Peyer's patch (tissue), 4 donors: ENCODE measurements at regions not wholly inside any gene's neighbourhood (a gene's known extent, or its start where the extent isn't known, plus 50 kb on each side); places are given as distances from the start of the nearest gene placed in this dataset.

Experiments used
- DNase-seq, 3 donors: peaks; one replicate each; pipeline ENCODE4 v3.0.0-alpha.2; 2017 to 2019
- H3K27ac ChIP-seq, 4 donors: fragments of 200-600 bp; sonication (generic); one replicate each; pipeline ENCODE4 v1.5.1; 2016 to 2019
- H3K27me3 ChIP-seq, 2 donors: fragments of 200-600 bp; sonication (generic); one replicate each; pipeline ENCODE4 v1.5.1; 2019
- H3K36me3 ChIP-seq, 3 donors: fragments of 200-600 bp; sonication (generic); one replicate each; pipeline ENCODE4 v1.5.1; 2016 to 2019
- H3K4me1 ChIP-seq, 4 donors: fragments of 200-600 bp; sonication (generic); one replicate each; pipeline ENCODE4 v1.5.1; 2016 to 2019
- H3K4me3 ChIP-seq, 4 donors: fragments of 200-600 bp; sonication (generic); 1 replicate in 3 of 4; 2 replicates in 1 of 4; pipeline ENCODE4 v1.5.1; 2016 to 2019; ENCODE audit warnings: mild to moderate bottlenecking in 1 of 4
- H3K9me3 ChIP-seq, 4 donors: fragments of 200-600 bp; sonication (generic); one replicate each; pipeline ENCODE4 v1.5.1; 2016 to 2019; ENCODE audit warnings: mild to moderate bottlenecking in 1 of 4
- POLR2A ChIP-seq, 2 donors: fragments of 450-650 bp; IDR thresholded peaks; one replicate each; pipeline ENCODE4 v1.5.1; 2017; ENCODE audit warnings: antibody characterized with exemption in 2 of 2, mild to moderate bottlenecking in 2 of 2, moderate library complexity in 2 of 2
- TF ChIP-seq, protein P1 (sequence below), 6 experiments: fragments of 450-650 bp in 4 of 6; fragments of 200-600 bp in 2 of 6; sonication (generic) in 1 of 6; IDR thresholded peaks; one replicate each; pipeline ENCODE4 v1.5.1; 2017 to 2019; ENCODE audit warnings: antibody characterized with exemption in 6 of 6, mild to moderate bottlenecking in 3 of 6, moderate library complexity in 1 of 6

DNA sequence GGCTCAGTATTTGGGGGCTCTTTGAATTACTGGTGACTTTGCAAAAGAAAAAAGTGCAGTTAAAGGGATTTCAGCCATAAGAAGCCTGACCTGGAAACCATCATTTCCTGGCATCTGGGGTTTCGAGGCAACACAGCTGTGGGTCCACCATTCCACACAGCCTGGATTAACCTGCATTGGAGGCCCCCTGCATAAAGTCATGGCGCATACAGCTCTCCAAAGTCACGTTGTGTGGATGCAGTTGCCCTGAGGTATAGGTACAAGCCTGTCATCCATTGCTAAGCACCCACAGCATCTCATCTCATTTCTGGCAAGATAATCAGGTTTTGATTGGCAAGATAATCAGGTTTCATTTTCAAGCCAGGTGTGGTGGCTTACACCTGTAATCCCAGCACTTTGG lies 54.5 kb upstream of the TAGAP start:
- Histone ChIP-seq H3K4me1 (peaks cover 0 to 20% (median 3%) of the 10 kb centered on the region in 4 donors), H3K36me3 (no peaks in the 10 kb centered on the region), H3K27me3 (no peaks in the 10 kb centered on the region), H3K9me3 (no peaks in the 10 kb centered on the region), H3K4me3 (no peak overlapping the region), H3K27ac (peak overlapping the region in 3 of 4 donors; percentile 66 to 76 (median 73))
- no peak for TF ChIP-seq POLR2A (IDR thresholded peaks at IDR 0.05)
- TF ChIP-seq, protein P1, sequence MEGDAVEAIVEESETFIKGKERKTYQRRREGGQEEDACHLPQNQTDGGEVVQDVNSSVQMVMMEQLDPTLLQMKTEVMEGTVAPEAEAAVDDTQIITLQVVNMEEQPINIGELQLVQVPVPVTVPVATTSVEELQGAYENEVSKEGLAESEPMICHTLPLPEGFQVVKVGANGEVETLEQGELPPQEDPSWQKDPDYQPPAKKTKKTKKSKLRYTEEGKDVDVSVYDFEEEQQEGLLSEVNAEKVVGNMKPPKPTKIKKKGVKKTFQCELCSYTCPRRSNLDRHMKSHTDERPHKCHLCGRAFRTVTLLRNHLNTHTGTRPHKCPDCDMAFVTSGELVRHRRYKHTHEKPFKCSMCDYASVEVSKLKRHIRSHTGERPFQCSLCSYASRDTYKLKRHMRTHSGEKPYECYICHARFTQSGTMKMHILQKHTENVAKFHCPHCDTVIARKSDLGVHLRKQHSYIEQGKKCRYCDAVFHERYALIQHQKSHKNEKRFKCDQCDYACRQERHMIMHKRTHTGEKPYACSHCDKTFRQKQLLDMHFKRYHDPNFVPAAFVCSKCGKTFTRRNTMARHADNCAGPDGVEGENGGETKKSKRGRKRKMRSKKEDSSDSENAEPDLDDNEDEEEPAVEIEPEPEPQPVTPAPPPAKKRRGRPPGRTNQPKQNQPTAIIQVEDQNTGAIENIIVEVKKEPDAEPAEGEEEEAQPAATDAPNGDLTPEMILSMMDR (IDR thresholded peaks at IDR 0.05) = no peak
- no peak for DNase-seq

DNA sequence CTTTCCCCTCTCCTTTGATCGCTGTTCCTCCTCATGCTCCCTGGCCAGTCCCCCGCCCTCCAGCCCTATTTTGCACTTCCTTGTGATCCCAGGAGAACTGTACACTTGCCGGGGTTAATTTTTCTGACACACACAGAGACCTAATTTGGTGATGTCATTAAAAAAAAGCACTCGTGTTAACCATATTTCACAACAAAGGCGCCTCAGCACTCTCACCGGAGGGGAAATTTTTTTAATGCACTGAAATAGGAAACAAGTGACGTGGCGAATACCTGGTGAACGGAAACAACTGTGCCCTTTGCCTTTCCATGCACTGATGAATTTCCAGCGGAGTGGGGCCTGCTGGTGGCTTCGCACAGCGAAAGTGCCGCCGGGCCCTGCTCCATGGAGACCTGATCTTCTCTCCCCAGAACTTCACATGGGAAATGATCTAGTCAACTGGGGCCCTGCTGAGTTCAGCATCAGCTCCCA lies 53.9 kb upstream of the TAGAP start:
- no peaks in the 10 kb centered on the region for H3K9me3 ChIP-seq
- H3K27ac ChIP-seq = peak overlapping the region in 3 of 4 donors; percentile 66 to 76 (median 73)
- peak in 2 of 3 donors; percentile 68 to 79 for DNase-seq
- H3K36me3 ChIP-seq = no peaks in the 10 kb centered on the region
- no peaks in the 10 kb centered on the region for H3K27me3 ChIP-seq
- H3K4me3 ChIP-seq = no peak overlapping the region
- no peak for TF ChIP-seq POLR2A (IDR thresholded peaks at IDR 0.05)
- TF ChIP-seq, protein P1 (IDR thresholded peaks at IDR 0.05) = no peak
- peaks cover 0 to 20% (median 5%) of the 10 kb centered on the region in 4 donors for H3K4me1 ChIP-seq

DNA sequence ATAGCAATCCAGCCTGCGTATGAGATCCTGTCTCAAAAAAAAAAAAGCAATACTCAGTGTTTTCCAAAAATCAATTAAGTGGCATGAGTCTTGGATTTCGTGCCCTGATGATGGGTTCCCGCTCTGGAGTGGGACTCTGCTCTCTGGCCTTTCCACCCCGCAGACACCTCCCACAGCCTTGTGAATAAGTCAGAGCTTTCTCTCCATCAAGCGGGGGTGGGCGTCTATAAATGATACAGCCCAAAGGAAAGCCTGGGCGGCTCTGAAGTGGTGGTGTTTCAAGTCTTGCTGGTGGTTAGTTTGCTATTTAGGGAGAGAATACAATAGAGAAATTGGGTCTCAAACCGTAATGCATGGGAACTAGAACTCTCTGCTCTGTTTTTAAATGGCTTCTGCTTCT lies 52.5 kb upstream of the TAGAP start:
- TF ChIP-seq, protein P1 (IDR thresholded peaks at IDR 0.05) = no peak
- TF ChIP-seq POLR2A (IDR thresholded peaks at IDR 0.05) = no peak

DNA sequence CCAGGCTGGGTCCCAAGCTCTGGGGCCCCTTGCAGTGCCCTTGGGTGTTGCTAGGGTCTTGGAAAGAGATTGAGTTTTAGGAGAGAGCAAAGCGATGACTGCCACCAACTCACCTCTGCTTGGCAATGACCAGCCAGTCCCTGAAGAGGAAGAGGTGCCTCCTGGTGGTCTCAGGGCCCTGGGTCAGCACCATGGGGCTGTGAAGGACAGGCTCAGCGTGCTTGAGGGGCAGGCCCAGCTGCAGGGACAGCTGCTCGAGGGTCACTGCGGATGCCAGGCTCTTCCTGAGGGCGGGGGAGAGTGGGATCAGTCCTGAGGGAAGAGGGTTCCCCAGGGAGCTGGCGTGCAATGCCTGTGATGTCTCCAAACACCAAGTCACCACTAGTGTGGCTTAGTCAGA lies 50.8 kb upstream of the TAGAP start:
- no peak for DNase-seq
- no peaks in the 10 kb centered on the region for H3K36me3 ChIP-seq
- TF ChIP-seq POLR2A (IDR thresholded peaks at IDR 0.05) = no peak
- TF ChIP-seq, protein P1 (IDR thresholded peaks at IDR 0.05) = no peak
- peaks cover 0 to 20% (median 5%) of the 10 kb centered on the region in 4 donors for H3K4me1 ChIP-seq
- H3K27me3 ChIP-seq = no peaks in the 10 kb centered on the region
- peak overlapping the region in 1 of 4 donors; percentile 79 for H3K27ac ChIP-seq
- H3K9me3 ChIP-seq = no peaks in the 10 kb centered on the region
- no peak overlapping the region for H3K4me3 ChIP-seq

More for the DNA sequence above, 52.5 kb upstream of the TAGAP start:
- peaks cover 0 to 20% (median 5%) of the 10 kb centered on the region in 4 donors for H3K4me1 ChIP-seq
- H3K36me3 ChIP-seq = no peaks in the 10 kb centered on the region
- no peak overlapping the region for H3K4me3 ChIP-seq
- peak overlapping the region in 1 of 4 donors; percentile 76 for H3K27ac ChIP-seq
- no peak for DNase-seq
- no peaks in the 10 kb centered on the region for H3K9me3 ChIP-seq
- no peaks in the 10 kb centered on the region for H3K27me3 ChIP-seq

DNA sequence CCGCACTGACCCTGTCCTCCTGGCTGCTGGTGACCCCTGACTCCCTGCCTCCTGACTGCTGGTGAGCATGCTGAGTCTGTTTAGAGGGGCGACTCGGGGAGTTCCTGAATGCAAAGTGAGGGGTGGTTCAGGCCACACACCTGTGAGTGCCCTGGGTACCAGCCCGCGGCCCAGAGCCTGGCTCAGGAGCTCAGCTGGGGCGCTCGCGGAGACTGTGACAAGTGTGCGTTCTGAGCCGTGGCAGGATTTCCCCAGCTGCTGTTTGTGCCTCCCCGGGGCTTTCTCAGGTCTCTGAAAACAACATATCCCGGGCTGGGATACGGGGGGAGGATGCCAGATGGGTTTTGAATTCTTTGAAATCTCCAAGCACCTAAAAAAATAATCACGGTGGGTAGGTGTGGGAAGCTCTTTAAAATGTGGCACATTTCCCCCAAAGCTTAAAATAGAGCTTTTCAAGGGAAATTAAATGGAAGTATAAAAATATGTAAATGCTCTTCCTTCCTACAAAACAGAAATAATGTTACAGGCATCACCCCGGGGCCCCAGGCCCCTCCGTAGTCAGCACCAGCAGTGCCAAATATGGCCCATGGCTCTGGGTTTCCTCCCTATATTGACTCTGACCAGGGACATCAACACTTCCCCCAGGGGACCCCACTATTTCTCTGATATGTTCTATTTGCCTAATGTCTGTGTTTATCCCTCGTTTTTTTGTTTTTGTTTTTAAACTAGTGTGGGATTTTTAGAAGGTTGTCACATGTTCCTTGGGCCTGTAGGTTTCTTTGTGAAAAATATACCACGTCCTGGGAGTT lies 49.9 kb upstream of the TAGAP start:
- H3K36me3 ChIP-seq = no peaks in the 10 kb centered on the region
- H3K9me3 ChIP-seq = no peaks in the 10 kb centered on the region
- H3K4me3 ChIP-seq = no peak overlapping the region
- peak overlapping the region in 2 of 4 donors; percentile 45 to 79 for H3K27ac ChIP-seq
- DNase-seq = peak in 2 of 3 donors; percentile 86 to 90
- TF ChIP-seq POLR2A (IDR thresholded peaks at IDR 0.05) = no peak
- TF ChIP-seq, protein P1 (IDR thresholded peaks at IDR 0.05) = no peak
- H3K4me1 ChIP-seq = peaks cover 0 to 20% (median 5%) of the 10 kb centered on the region in 4 donors
- H3K27me3 ChIP-seq = no peaks in the 10 kb centered on the region
